Loucy (cell line): ENCODE measurements at regions not wholly inside any gene's neighbourhood (a gene's known extent, or its start where the extent isn't known, plus 50 kb on each side); places are given as distances from the start of the nearest gene placed in this dataset.
"Not testable (repeated sequence)": the region's sequence is repeated elsewhere in the genome, so short reads cannot be mapped to it uniquely, and the experiment has no call there.

Source experiments
- H2AFZ ChIP-seq: fragments of 200-600 bp; sonication (generic); 2 replicates; pipeline ENCODE4 v1.6.0; 2016; ENCODE audit warnings: antibody characterized with exemption, mild to moderate bottlenecking, low read length, moderate library complexity
- H3F3A ChIP-seq: fragments of 200-600 bp; 2 replicates; pipeline ENCODE4 v1.6.0; 2016; ENCODE audit warnings: antibody characterized with exemption, low read depth, mild to moderate bottlenecking
- H3K27me3 ChIP-seq: fragments of 200-600 bp; sonication (generic); 2 replicates; pipeline ENCODE4 v1.6.1; 2014; ENCODE audit warnings: low read length, mild to moderate bottlenecking; ENCODE audit not compliant: insufficient read depth, poor library complexity, severe bottlenecking
- H3K36me3 ChIP-seq: fragments of 200-600 bp; sonication (generic); 2 replicates; pipeline ENCODE4 v1.6.1; 2016; ENCODE audit warnings: low read length; ENCODE audit not compliant: insufficient read depth
- H3K4me1 ChIP-seq: fragments of 200-600 bp; sonication (generic); 2 replicates; pipeline ENCODE4 v1.5.1; 2014; ENCODE audit warnings: low read length, mild to moderate bottlenecking; ENCODE audit not compliant: insufficient read depth, poor library complexity, severe bottlenecking
- H3K4me2 ChIP-seq: fragments of 200-600 bp; sonication (generic); 2 replicates; pipeline ENCODE4 v1.6.0; 2014; ENCODE audit warnings: antibody characterized with exemption, low read length, low read depth, mild to moderate bottlenecking; ENCODE audit not compliant: poor library complexity, severe bottlenecking
- H3K4me3 ChIP-seq: fragments of 200-600 bp; sonication (generic); 2 replicates; pipeline ENCODE4 v1.5.1; 2014; ENCODE audit warnings: low read length, mild to moderate bottlenecking, mixed read lengths; ENCODE audit not compliant: poor library complexity, severe bottlenecking
- H3K79me2 ChIP-seq: fragments of 200-600 bp; sonication (generic); 2 replicates; pipeline ENCODE4 v1.6.1; 2014; ENCODE audit warnings: low read length; ENCODE audit not compliant: insufficient read depth
- H3K9ac ChIP-seq: fragments of 200-600 bp; sonication (generic); 2 replicates; pipeline ENCODE4 v1.6.0; 2014; ENCODE audit warnings: mild to moderate bottlenecking, low read depth, low read length, moderate library complexity; ENCODE audit not compliant: poor library complexity, severe bottlenecking
- H3K9me2 ChIP-seq: fragments of 200-600 bp; sonication (generic); replicated peaks from 2 replicates; pipeline ENCODE4 v1.6.1; 2016; ENCODE audit warnings: low read depth, low read length, mixed read lengths
- H3K9me3 ChIP-seq: fragments of 200-600 bp; sonication (generic); 2 replicates; pipeline ENCODE4 v1.6.1; 2014; ENCODE audit warnings: mild to moderate bottlenecking, antibody characterized with exemption, low read length, low read depth; ENCODE audit not compliant: insufficient read depth
- H4K20me1 ChIP-seq: fragments of 200-600 bp; sonication (generic); 2 replicates; pipeline ENCODE4 v1.6.0; 2014; ENCODE audit warnings: antibody characterized with exemption, low read length, mild to moderate bottlenecking; ENCODE audit not compliant: insufficient read depth, poor library complexity, severe bottlenecking
- CTCF ChIP-seq: fragments of 200-600 bp; sonication (generic); conservative IDR thresholded peaks from 2 replicates; pipeline ENCODE4 v1.5.1; 2014; ENCODE audit warnings: mild to moderate bottlenecking, antibody characterized with exemption, low read length
- EZH2phosphoT487 ChIP-seq: fragments of 200-600 bp; IDR thresholded peaks from 2 replicates; pipeline ENCODE4 v1.6.1; 2018; ENCODE audit warnings: antibody characterized with exemption, mild to moderate bottlenecking, moderate library complexity, borderline replicate concordance

GRCh38 chr6:27145731-27146455, 101.6 kb upstream of the PRSS16 start:
- H3K4me1 ChIP-seq = peaks cover 54% of the 10 kb centered on the region
- H2AFZ ChIP-seq = no peak overlapping the region
- no peaks in the 10 kb centered on the region for H3K9me3 ChIP-seq
- H3K9me2 ChIP-seq = no peaks in the 10 kb centered on the region
- no peaks in the 10 kb centered on the region for H3K36me3 ChIP-seq
- H3K27me3 ChIP-seq = no peaks in the 10 kb centered on the region
- H3F3A ChIP-seq = peaks cover 13% of the 10 kb centered on the region
- TF ChIP-seq EZH2phosphoT487 (no peak), CTCF (no peak)
- H3K4me2 ChIP-seq = peak overlapping the region; percentile 74
- H3K4me3 ChIP-seq = peak overlapping the region; percentile 91
- peak overlapping the region; percentile 99 for H3K9ac ChIP-seq
- H3K79me2 ChIP-seq = peaks cover 48% of the 10 kb centered on the region
- no peaks in the 10 kb centered on the region for H4K20me1 ChIP-seq

GRCh38 chr6:27146456-27146705, 101.1 kb upstream of the PRSS16 start:
- Histone ChIP-seq H3K4me3 (peak overlapping the region; percentile 91), H3F3A (peaks cover 13% of the 10 kb centered on the region), H3K9ac (peak overlapping the region; percentile 99), H3K79me2 (peaks cover 43% of the 10 kb centered on the region), H3K4me2 (peak overlapping the region; percentile 74), H3K4me1 (peaks cover 49% of the 10 kb centered on the region)
- not testable (repeated sequence) for H3K9me3 ChIP-seq, H4K20me1 ChIP-seq, H3K27me3 ChIP-seq, H3K36me3 ChIP-seq, H3K9me2 ChIP-seq, H2AFZ ChIP-seq

- Histone ChIP-seq H3K4me3 (peak overlapping the region; percentile 91), H3F3A (peaks cover 13% of the 10 kb centered on the region), H3K9me3 (no peaks in the 10 kb centered on the region), H3K36me3 (no peaks in the 10 kb centered on the region), H3K79me2 (peaks cover 38% of the 10 kb centered on the region), H3K9me2 (no peaks in the 10 kb centered on the region), H3K4me1 (peaks cover 44% of the 10 kb centered on the region), H2AFZ (no peak overlapping the region), H3K9ac (peak overlapping the region; percentile 99), H3K27me3 (no peaks in the 10 kb centered on the region), H3K4me2 (peak overlapping the region; percentile 90), H4K20me1 (no peaks in the 10 kb centered on the region)
- TF ChIP-seq EZH2phosphoT487 (no peak), CTCF (no peak)
Measured at GRCh38 chr6:27146706-27147505, 100.6 kb upstream of the PRSS16 start.

- Histone ChIP-seq H3K79me2 (peaks cover 23% of the 10 kb centered on the region), H3K4me1 (peaks cover 35% of the 10 kb centered on the region), H3K9me3 (no peaks in the 10 kb centered on the region), H3K36me3 (no peaks in the 10 kb centered on the region), H3F3A (peaks cover 13% of the 10 kb centered on the region), H4K20me1 (no peaks in the 10 kb centered on the region), H2AFZ (no peak overlapping the region), H3K9ac (peak overlapping the region; percentile 96), H3K9me2 (no peaks in the 10 kb centered on the region), H3K4me3 (peak overlapping the region; percentile 91), H3K27me3 (no peaks in the 10 kb centered on the region), H3K4me2 (peak overlapping the region; percentile 90)
- TF ChIP-seq CTCF = no peak
- TF ChIP-seq EZH2phosphoT487 = no peak
Measured at GRCh38 chr6:27148404-27148795, 99.1 kb upstream of the PRSS16 start.
